ENCODE measurements at regions not wholly inside any gene's neighbourhood (a gene's known extent, or its start where the extent isn't known, plus 50 kb on each side); places are given as distances from the start of the nearest gene placed in this dataset.

- TF ChIP-seq, protein P1, sequence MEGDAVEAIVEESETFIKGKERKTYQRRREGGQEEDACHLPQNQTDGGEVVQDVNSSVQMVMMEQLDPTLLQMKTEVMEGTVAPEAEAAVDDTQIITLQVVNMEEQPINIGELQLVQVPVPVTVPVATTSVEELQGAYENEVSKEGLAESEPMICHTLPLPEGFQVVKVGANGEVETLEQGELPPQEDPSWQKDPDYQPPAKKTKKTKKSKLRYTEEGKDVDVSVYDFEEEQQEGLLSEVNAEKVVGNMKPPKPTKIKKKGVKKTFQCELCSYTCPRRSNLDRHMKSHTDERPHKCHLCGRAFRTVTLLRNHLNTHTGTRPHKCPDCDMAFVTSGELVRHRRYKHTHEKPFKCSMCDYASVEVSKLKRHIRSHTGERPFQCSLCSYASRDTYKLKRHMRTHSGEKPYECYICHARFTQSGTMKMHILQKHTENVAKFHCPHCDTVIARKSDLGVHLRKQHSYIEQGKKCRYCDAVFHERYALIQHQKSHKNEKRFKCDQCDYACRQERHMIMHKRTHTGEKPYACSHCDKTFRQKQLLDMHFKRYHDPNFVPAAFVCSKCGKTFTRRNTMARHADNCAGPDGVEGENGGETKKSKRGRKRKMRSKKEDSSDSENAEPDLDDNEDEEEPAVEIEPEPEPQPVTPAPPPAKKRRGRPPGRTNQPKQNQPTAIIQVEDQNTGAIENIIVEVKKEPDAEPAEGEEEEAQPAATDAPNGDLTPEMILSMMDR (IDR thresholded peaks at IDR 0.05), result no peak
- TF ChIP-seq POLR2A (IDR thresholded peaks at IDR 0.05), result no peak
- no peak for TF ChIP-seq POLR2AphosphoS5 (IDR thresholded peaks at IDR 0.05)
- TF ChIP-seq EP300 (IDR thresholded peaks at IDR 0.05; ENCODE audit: low read depth), result no peak
Measured at GRCh38 chr10:120314442-120314841, 142.6 kb upstream of the PLPP4 start.
